SKM-1 (cell line): ENCODE measurements at regions not wholly inside any gene's neighbourhood (a gene's known extent, or its start where the extent isn't known, plus 50 kb on each side); places are given as distances from the start of the nearest gene placed in this dataset.
"Not testable (repeated sequence)": the region's sequence is repeated elsewhere in the genome, so short reads cannot be mapped to it uniquely, and the experiment has no call there.

ENCODE experiments used
- DNase-seq: peaks from one replicate; lab custom pipeline; 2025; ENCODE audit not compliant: unreplicated experiment; lab: John Stamatoyannopoulos, UW

DNA sequence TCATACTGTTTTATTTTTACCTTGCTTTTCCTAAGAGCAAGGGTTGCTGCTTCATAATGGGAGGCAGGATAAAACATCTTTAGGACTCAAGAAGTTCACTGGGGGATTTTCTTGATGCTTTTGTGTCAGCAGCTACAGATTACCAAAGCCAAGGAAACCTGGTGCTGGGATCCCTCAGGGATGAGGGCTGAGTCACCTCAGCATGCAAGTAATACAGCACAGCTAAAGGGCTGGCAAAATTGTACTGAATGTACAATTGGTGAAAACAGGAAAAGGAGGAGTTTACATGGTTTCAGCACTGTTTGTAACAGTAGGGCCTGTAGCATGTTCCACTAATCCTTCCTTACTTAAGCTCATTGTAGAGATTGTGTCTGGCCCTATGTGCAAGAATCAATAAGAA lies 1056.8 kb downstream of the SORCS1 start:
- DNase-seq: no peak

DNA sequence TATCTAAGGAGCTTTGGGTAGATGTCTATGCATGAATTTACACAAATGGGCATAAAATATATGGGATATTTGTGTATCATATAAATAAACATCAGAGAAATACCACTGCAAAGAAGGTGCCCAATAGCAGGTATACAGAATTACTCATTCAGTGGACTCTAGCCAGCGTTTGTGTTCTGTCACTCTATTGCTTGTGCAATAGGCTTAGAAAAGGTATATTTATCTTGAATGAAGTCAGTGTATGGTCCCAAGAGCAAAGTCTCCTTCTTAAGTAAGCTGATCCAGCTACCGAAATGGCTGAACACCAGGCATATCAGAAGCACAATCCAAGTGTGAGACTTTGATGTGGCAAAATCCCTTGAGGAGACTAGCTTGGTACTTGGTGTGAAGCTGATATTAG lies 1058.4 kb downstream of the SORCS1 start:
- no peak for DNase-seq

DNA sequence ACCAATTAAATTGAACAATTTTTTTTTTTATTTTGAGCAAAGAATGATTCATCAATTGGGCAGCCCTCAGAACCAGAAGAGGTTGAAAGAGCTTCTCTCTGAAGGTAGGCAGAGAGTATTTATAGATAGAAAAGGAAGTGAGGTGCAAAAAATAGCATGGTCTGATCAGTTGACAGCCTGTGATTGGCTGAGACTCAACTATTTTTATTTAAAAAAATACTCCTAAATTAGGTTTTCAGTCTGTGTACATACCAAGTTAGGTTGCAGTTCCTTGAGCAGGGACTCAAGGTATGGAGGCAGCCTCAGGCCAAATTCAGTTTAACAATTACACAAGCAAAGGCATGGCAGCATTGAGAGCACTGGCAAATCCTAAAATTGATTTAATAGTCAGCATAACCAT lies 1074.7 kb downstream of the SORCS1 start:
- no peak for DNase-seq

DNA sequence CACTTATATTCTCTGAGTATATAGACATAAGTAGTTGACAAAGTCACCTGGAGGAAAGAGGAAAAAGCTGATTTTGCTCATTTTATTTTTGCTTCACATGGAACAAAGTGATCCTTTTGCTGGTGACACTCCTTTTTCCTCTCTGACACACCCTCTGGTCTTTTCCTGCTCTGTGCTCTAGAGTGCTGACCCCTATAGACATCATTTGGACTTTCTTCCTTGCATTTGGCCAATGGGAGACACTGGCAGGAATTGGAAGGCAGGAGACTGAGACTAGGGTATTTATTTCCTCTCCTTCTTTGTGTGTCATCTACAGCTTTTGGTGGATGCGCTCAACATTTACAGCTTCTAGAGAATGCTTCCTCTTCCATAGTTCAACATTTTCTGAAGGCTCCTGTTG lies 1078.1 kb downstream of the SORCS1 start:
- DNase-seq: no peak

DNA sequence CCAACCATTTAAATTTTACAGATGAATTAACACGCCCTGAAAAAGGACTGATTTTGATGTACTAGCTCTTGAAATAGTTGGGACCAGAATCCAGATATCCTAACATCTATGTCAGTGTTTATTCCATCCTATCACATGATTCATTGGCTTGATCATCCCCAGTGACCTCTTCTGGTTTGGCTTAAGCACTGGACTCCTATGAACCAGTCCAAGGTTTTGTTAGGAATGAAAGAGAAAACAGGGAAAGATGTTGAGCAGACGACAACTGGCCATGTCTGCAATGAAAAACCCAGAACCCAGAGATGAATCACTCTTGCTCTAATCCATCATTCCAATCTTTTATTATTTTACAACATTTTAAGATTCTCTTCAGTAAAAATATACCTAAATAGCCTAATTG lies 1080.9 kb downstream of the SORCS1 start:
- no peak for DNase-seq

DNA sequence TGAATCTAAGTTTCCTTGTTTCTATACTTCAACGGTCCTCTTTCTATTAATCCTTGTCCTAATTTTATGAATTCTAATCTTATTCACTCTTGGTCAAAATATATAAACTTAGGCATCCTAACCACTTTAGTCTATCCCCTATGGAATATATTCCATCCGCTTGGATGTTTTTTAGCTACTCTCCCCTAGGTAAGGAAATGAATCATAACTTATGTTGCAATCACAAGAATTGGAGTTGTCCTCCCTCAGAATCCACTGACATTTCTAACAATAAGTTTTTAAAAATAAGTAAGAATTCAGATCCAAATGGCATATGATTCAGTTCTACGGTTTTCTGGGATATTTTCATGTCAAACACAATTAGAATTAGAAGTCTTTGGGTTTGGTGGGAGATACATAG lies 1081.6 kb downstream of the SORCS1 start:
- no peak for DNase-seq

DNA sequence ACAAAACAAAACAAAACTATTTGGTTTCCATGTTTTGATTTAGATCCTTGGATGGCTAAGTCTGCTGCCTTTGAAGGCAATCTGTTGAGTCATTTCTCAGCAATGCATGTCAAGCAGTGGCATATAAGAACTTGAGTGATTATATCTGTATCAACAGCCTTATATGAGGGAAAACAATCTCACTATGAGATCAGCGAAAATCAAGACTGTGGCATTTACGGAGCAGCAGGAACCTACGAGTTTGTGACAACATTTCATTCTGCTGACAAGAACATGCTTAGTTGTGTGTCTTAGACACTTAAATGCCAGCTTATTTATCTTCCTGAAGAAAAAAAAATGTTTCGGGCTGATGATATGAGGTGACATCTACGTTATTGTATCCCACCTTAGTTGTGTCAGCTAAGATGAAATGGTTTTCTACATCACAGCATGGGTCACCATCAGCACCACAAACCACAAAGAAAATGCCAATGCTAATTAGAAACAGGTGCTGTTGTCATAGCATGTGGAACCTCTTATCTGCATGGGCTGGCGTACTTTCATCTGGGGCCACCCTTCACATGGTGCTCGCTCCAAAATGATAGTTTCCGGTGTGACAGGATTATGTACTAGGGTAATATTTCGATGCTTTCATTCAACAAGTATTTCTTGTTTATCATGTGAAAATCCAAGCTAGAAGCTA lies 1085.5 kb downstream of the SORCS1 start:
- DNase-seq: no peak

DNA sequence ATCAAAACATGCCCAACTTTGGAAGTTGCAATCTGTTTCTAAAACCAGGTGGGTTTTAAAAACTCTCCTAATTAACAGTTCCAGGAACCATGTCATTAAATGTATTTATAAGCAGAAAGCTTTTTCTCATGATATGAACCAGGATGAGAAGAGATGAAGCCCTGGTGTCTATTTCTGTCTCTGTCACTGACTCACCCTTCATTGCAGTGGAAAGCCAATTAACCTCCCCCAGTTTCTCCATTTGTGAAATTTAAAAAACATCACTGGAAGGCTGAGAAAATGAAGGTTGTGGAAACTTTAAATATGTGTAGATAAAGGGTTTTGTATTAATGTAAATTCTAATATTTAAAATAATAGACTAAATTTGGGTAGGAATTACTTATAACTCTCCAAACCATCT lies 1088.0 kb downstream of the SORCS1 start:
- no peak for DNase-seq

DNA sequence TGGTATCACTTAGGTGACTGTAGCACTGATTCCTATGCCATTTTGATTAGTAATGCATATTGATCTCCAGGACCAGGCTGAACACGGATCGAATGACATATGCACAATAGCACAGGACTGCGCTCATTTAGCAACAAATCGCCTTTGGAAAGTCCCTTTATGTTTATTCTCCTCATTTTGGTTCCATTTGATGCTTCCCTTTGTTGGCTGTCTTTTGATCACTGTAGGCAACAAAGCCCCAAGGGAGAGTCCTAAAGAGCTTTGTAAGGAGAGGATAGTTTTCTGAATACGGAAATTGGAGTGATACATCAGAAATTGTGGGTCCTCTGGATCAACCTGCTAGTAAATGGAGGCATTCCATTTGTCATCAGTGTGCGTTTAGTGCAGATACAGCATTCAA lies 1111.4 kb downstream of the SORCS1 start:
- no peak for DNase-seq

DNA sequence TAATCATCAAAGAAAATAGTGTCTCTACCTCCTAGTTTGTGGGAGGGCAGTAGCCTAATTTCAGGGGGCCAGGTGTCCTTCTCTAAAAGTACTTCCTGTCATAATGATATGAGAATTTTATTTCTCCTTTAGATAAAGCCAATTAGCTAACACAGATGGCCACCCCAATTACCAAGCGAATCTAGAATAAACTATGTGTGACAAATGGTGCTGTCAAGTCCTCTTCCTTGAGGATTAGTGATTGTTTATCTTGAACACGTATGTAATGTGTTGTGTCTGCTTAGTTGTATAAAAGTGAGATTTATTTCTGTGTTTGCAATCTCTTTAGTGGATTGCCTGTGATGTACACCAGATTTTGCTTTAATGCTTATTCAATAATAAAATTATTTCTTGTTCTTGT lies 1120.0 kb downstream of the SORCS1 start:
- DNase-seq: no peak

DNA sequence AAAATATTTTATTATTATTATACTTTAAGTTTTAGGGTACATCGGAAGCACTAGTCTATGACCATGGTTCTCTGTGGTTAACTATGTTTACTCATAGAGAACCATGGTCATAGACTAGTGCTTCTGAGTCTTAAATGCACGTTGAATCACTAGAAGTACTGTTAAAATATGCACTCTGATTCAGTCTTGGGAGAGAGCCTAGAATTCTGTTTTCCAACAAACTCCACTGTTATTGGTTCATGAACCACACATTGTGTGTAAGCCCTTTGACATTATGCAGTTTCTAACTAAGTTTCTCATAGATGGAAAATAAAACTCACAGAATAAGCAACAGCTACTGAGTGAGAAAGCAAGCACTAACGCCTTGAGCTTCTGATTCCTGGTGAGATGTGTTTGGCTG lies 1120.6 kb downstream of the SORCS1 start:
- DNase-seq: no peak

DNA sequence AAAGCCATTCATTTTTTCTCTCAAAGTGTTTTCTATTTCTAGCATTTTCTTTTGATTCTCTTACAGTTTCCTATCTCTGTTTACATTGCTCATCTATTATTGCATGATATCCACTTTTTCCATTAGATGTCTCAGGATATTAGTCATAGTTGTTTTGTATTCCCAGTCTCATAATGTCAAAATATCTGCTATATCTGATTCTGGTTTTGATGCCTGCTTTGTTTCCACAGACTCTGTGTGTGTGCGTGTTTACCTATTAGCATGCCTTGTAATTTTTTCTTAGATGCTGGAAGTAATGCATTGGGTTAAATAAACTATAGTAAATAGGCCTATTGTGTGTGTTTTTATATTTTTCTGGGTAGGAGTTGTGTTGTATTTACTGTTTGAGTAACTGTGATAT lies 1126.3 kb downstream of the SORCS1 start:
- no peak for DNase-seq

DNA sequence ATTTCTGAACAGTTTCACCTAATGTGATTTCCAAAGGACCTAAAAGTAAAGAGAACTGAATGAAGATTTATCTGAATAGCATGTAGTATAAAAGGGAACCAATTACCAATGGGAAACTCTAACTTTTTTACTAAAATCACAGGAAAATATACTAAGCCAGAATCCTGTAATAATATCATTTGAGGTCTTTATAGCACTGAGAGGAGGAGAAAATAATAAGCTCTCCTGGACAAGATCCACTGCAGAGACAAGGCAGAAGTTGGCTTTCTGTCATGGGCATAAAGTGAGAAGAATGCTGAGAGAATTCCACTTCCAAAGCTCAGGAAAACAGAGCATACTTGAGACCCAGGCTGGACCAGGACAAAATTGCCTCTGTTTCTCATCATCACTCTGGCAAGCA lies 1131.4 kb downstream of the SORCS1 start:
- DNase-seq: no peak

DNA sequence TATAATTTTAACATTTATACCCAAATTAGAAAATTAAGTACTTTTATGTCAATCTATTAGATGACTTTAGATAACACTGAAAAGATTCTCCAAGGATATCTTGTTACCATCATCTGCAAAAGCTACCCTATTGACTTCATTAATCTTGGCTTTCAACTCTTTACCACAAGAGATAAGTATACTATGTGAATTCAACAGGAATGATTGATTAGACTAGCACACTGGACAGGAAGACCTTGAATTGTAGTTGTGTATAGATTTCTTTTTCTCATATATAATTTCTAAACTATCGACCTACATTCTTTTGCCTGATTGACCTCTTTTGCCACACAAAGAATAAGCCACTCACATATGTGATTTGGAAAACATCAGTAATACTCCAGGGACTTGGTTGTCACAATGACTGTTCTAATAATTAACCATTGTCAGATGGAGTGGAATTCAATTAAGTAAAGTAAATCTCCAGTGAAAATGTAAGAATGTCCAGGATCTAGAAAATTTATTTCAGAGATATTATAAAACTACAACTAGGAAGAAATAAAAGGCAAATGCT lies 1132.0 kb downstream of the SORCS1 start:
- DNase-seq: no peak

DNA sequence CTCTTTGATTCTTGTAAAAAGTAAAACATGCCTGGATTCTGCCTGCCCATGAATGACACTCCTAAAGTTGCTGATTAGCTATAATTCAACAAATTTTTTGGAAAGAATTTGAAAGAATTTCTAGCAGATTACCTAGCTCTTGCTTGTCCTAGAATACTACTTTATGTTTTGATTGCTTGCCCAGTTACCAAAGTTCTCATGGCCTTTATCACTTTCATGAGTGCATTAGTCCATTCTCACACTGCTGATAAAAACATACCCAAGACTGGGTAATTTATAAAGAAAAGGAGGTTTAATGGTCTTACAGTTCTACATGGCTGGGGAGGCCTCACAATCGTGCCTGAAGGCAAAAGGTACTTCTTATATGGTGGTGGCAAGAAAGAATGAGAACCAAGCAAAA lies 1137.3 kb downstream of the SORCS1 start:
- no peak for DNase-seq

DNA sequence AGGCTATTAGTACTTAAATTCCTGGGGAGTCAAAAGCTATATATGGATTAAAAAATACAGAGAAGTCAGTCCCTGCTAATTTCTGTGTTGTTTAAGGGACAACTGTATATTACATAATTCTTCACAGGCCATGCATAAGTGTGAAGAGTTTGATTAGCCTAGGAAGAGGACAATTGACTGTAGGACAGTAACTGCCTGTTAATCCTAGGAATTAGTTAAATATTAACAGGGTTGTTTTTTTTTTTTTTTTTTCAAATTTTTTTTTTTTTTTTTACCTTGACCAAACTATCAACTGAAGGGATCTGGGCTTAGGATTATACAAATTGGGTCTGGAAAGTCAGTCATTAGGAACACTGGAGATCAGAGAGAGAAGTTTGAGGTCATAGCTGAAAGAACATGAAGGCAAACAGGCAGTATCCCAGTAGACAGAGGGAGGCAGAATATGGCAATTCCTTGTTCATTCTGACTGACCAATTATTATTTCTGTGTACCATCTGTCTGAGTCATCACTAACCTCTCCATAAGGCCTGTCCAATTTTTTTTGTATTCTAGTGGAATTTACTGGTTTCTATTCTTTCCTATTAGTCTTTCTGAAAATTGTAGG lies 1139.2 kb downstream of the SORCS1 start:
- no peak for DNase-seq

DNA sequence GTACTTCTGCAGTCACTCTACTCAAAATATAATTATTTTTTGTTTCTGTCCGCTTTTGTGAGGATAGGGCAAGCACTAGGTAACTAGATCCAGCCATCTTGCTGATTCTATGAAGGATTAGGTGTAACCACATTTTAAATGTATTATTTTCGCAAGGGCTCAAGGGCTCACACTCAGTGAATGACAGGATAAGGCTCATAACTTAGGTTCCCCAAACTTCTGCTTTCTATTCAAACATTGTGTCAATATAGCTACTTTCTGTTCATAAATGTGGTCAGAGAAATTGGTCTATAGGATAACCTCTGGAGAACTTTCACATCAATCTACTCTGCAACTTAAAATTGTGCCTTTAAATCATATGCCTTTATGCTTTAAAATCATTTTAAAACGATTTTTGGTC lies 1141.2 kb downstream of the SORCS1 start:
- DNase-seq: no peak

DNA sequence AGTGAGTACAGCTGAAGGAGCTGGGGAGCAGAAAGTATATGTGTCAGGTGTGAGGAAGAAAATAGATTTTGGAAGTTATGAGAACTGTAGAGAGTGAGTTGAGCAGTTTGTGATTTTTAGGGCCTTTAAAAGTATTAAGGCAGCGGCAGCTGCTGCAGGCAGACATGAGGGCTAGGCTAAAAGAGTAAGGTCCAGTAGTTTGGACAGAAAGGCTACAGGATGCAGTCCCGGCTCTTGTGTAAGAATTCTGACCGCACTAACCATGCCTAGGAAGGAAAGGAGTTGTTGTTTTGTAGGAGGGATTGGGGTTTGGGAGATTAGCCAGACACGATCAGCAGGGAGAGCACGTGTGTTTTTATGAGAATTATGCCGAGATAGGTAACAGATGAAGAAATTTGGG lies 1144.9 kb downstream of the SORCS1 start:
- not testable (repeated sequence) for DNase-seq

DNA sequence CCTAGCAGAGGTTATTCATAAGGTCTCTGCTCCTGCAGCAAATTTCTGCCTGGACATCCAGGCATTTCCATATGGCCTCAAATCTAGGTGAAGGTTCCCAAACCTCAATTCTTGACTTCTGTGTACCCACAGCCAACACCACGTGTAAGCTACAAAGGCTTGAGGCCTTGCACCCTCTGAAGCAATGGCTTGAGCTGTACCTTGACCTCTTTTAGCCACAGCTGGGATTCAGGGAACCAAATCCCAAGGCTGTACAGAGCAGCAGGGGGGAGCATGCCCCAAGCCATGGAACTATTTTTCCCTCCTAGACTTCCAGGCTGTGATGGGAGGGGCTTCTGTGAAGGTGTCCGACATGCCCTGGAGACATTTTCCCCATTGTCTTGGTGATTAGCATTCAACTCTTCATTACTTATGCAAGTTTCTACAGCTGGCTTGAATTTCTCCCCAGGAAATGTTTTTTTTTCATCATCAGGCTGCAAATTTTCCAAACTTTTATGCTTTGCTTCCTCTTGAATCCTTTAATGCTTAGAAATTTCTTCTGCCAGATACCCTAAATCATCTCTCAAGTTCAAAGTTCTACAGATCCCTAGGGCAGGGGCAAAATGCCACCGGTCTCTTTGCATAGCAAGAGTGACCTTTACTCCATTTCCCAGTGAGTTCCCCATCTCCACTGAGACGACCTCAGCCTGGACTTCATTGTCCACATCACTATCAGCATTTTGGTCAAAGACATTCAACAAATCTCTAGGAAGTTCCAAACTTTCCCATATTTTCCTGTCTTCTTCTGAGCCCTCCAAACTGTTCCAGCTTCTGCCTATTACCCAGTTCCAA lies 1148.9 kb downstream of the SORCS1 start:
- DNase-seq: not testable (repeated sequence)

DNA sequence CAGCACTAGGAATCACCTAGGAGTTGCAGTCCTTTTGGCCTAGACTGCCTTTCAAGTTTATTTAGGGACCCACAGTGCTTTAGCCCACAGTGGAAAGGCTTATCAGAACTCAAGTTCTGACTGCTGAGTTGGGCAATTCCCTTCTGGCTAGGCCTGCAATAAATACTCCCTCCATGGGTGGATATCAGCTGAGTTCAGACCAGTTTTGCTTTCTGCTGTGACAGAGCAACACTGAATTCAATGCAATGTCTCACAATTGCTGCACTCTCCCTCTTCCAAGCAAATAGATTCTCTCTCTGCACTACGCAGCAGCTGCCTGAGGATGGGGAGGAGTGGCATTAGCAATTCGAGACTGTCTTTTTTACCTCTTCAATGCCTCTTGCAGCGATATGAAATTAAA lies 1153.3 kb downstream of the SORCS1 start:
- DNase-seq: no peak

DNA sequence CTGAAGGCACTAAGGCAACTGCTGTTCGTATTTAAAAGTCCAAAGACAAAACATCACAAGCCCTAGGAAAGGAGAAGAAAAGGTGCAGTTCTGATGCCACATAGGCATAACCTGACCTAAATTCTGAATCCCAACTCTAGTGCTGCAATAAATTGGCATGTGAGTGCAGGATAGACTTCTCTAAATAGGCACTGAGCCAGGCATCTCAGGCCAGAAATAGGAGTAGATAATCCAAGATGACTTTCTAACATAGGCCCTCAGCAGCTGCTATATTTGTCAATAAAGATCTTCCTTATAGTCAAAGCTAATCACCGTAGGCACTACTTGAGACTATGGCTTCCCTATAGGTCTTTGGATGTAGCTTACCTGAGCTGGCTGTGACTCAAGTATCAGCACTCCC lies 1163.8 kb downstream of the SORCS1 start:
- no peak for DNase-seq

DNA sequence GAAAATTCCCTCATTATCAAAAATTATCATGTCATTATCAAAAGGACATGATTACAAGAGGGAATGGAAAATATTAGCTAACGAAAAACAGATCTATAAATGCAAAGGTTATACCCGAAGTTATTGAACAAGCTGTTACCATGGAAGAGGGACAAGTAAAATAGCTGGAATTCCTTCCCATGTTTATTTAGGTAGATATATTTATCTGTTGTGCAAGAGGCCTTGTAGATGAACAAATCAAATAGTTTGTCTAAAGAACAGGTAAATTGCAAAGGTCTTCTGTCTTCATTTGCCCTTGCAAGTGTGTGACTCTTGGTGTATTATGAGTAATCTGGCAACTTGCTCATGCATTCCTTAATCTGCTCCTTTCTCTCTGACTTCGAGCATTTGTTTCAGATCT lies 1170.9 kb downstream of the SORCS1 start:
- no peak for DNase-seq
